GM12878 (cell line): ENCODE measurements at regions not wholly inside any gene's neighbourhood (a gene's known extent, or its start where the extent isn't known, plus 50 kb on each side); places are given as distances from the start of the nearest gene placed in this dataset.

Experiments used
- ATAC-seq: fragments of 200-7000 bp; cut with Tn5 transposase; 3 replicates; pipeline ENCODE4 v1.9.1; 2020; ENCODE audit warnings: mild to moderate bottlenecking, moderate library complexity
- BruUV-seq: library from RNA; stranded (reverse); fragments of 400-500 nt; replicated peaks from 2 replicates; lab custom pipeline; 2021; lab: Mats Ljungman, UMichigan
- CTCF ChIA-PET: fragments of 300-600 bp; sonication (Branson Sonifier 250); formaldehyde crosslinking; extraction: SDS; loops from one replicate; lab custom pipeline; 2021; ENCODE audit warnings: inconsistent platforms; lab: Yijun Ruan, JAX
- POLR2A ChIA-PET: fragments of 350-600 bp; formaldehyde crosslinking; extraction: SDS; loops from one replicate; lab custom pipeline; 2021; ENCODE audit warnings: inconsistent platforms; lab: Charles Lee
- RAD21 ChIA-PET: fragments of 300-600 bp; sonication (Branson Sonifier 250); formaldehyde crosslinking; loops from one replicate; lab custom pipeline; 2023; ENCODE audit warnings: antibody characterized with exemption; ENCODE audit not compliant: unreplicated experiment; lab: Charles Lee
- SMC1A ChIA-PET: fragments of 300-600 bp; sonication (Branson Sonifier 250); formaldehyde crosslinking; loops from one replicate; lab custom pipeline; 2023; ENCODE audit not compliant: unreplicated experiment, uncharacterized antibody; lab: Charles Lee
- DNase-seq: peaks from one replicate; pipeline ENCODE4 v3.0.0-alpha.2; 2011; ENCODE audit warnings: low read depth, low spot score
- FAIRE-seq: peaks from 3 replicates; lab custom pipeline; 2011; peaks lifted over from hg19 to GRCh38; lab: Jason Lieb, UNC
- H2AFZ ChIP-seq: 2 replicates; pipeline ENCODE4 v1.6.0; 2011; ENCODE audit warnings: low read depth, low read length, control low read depth; ENCODE audit not compliant: control insufficient read depth
- H3K27ac ChIP-seq: 2 replicates; pipeline ENCODE4 v1.5.1; 2011; ENCODE audit warnings: control low read depth; ENCODE audit not compliant: control insufficient read depth, insufficient read depth
- H3K27me3 ChIP-seq, 2 experiments: replicated peaks in 1 of 2; 2 replicates each; pipeline versions ENCODE4 v1.6.0 to v1.6.1; 2011; ENCODE audit warnings: low read length in 1 of 2; ENCODE audit not compliant: control insufficient read depth in 2 of 2, insufficient read depth in 2 of 2
- H3K36me3 ChIP-seq, 2 experiments: 2 replicates each; pipeline ENCODE4 v1.5.1; 2011; ENCODE audit warnings: low read length in 1 of 2; ENCODE audit not compliant: control insufficient read depth in 2 of 2, insufficient read depth in 2 of 2
- H3K4me1 ChIP-seq: 2 replicates; pipeline ENCODE4 v1.6.1; 2011; ENCODE audit warnings: mild to moderate bottlenecking, low read length, moderate library complexity, mixed read lengths; ENCODE audit not compliant: control insufficient read depth, insufficient read depth
- H3K4me2 ChIP-seq: 2 replicates; pipeline ENCODE4 v1.6.0; 2011; ENCODE audit warnings: control low read depth; ENCODE audit not compliant: control insufficient read depth, insufficient read depth
- H3K4me3 ChIP-seq: fragments of 200-600 bp; sonication (generic); 2 replicates; pipeline ENCODE4 v1.5.1; 2016
- H3K79me2 ChIP-seq: 2 replicates; pipeline ENCODE4 v1.6.0; 2011; ENCODE audit warnings: low read length; ENCODE audit not compliant: control insufficient read depth, insufficient read depth
- H3K9ac ChIP-seq: 2 replicates; pipeline ENCODE4 v1.8.0; 2011; ENCODE audit warnings: low read length, control low read depth, mixed read lengths; ENCODE audit not compliant: control insufficient read depth, insufficient read depth
- H3K9me3 ChIP-seq: replicated peaks from 3 replicates; pipeline ENCODE4 v1.5.1; 2011; ENCODE audit warnings: mild to moderate bottlenecking, low read length; ENCODE audit not compliant: control insufficient read depth, insufficient read depth
- H4K20me1 ChIP-seq: 2 replicates; pipeline ENCODE4 v1.6.0; 2011; ENCODE audit not compliant: control insufficient read depth, insufficient read depth
- CREB1 ChIP-seq: IDR thresholded peaks from 2 replicates; pipeline ENCODE4 v1.6.1; 2012; ENCODE audit warnings: low read depth, mild to moderate bottlenecking, inconsistent platforms
- FOXM1 ChIP-seq: IDR thresholded peaks from 2 replicates; pipeline ENCODE4 v1.6.1; 2012; ENCODE audit warnings: low read depth, mild to moderate bottlenecking, inconsistent platforms, low read length, moderate library complexity
- HDAC2 ChIP-seq: fragments of 200-600 bp; sonication (generic); IDR thresholded peaks from 2 replicates; pipeline ENCODE4 v1.6.1; 2017
- JUND ChIP-seq: IDR thresholded peaks from 2 replicates; pipeline ENCODE4 v1.6.1; 2012; ENCODE audit warnings: low read depth, mild to moderate bottlenecking, low read length, improper control_type of control experiment, moderate library complexity
- MLLT1 ChIP-seq: fragments of 450-650 bp; IDR thresholded peaks from 2 replicates; pipeline ENCODE4 v1.6.1; 2016; ENCODE audit warnings: mild to moderate bottlenecking
- PBX3 ChIP-seq: IDR thresholded peaks from 2 replicates; pipeline ENCODE4 v1.6.1; 2011; ENCODE audit warnings: mild to moderate bottlenecking, low read depth, low read length, moderate library complexity; ENCODE audit not compliant: insufficient replicate concordance
- TAF1 ChIP-seq: IDR thresholded peaks from 2 replicates; pipeline ENCODE4 v1.6.1; 2011; ENCODE audit warnings: mild to moderate bottlenecking, low read depth, low read length, borderline replicate concordance
- ZBED1 ChIP-seq: IDR thresholded peaks from 2 replicates; pipeline ENCODE4 v1.6.1; 2016; ENCODE audit warnings: borderline replicate concordance
- ZNF24 ChIP-seq: fragments of 450-650 bp; IDR thresholded peaks from 2 replicates; pipeline ENCODE4 v1.6.1; 2017; ENCODE audit warnings: antibody characterized with exemption, mild to moderate bottlenecking
- ZNF384 ChIP-seq: IDR thresholded peaks from 2 replicates; pipeline ENCODE4 v1.6.1; 2012; ENCODE audit warnings: low read depth, mild to moderate bottlenecking, low read length, improper control_type of control experiment, borderline replicate concordance
- WGBS: methylation state at CpG from one replicate; pipeline ENCODE4 v1.1.6; 2016; ENCODE audit warnings: low lambda C conversion rate; ENCODE audit not compliant: insufficient replicate concordance, insufficient coverage; ENCODE audit errors: missing lambda C conversion rate; 5-methylcytosine and 5-hydroxymethylcytosine counted together
- in situ Hi-C: fragments of 300-500 bp; cut with MboI; formaldehyde crosslinking; loops from 9 replicates; pipeline ENCODE4 v1.14.3; 2018; ENCODE audit warnings: mixed read lengths
- intact Hi-C: fragments of 100-400 bp; cut with micrococcal nuclease; formaldehyde crosslinking; loops from one replicate; pipeline ENCODE4 v1.14.2; 2022; ENCODE audit not compliant: unreplicated experiment

- no peak for TF ChIP-seq ZNF384
These were observed 428.9 kb upstream of the IL12A start (continued) for GRCh38 chr3:159559771-159560170.

DNA sequence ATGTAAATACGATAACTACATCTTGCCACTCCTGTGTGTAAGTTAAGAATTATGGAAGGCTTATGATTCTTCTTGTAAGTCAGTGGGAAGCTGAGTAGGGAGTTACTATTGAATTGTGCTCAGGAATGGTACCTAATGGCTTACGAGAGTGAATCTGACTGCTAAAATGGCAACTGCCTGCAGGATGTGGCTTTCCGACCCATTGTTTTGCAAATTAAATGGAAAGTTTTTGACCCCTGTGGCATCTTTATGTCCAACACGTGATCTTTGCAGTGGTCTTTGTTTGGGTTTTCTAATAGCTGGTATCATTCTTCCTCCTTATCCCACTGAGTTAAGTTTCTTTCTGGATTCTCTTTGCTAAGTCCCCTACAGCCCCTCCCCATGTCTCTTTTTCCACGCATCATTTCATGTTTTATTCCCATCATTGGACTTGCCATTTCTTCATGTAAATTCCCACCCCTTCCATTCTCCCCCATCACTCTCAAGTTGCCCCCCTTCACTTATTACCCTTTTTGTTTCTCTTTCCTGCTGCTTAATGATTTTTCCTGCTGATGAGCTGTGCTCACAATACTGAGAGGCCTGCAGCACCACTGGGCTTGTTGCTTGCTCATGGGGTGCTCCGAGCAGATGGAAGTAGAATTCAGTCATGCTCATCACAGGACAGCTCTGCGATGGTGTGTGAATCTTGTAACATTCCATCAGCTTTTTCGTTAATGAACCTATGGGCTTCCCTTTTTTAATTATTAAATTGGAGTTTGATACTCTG is 428.2 kb upstream of the IL12A start:
- intact Hi-C loops (no loop called here), in situ Hi-C loops (no loop called here)
- no peaks in the 10 kb centered on the region for H4K20me1 ChIP-seq
- no peak overlapping the region for H3K27ac ChIP-seq
- BruUV-seq, result no TSS peak
- 20% methylated on average over 8 of the region's 8 CpGs for WGBS
- no peaks in the 10 kb centered on the region for H3K9me3 ChIP-seq
- no peaks in the 10 kb centered on the region for H3K79me2 ChIP-seq
- DNase-seq, result no peak
- H3K9ac ChIP-seq, result no peak overlapping the region
- SMC1A ChIA-PET, result no interaction called here
- no peak overlapping the region for H3K4me3 ChIP-seq
- RAD21 ChIA-PET, result no interaction called here
- no peak overlapping the region for H3K4me2 ChIP-seq
- no peaks in the 10 kb centered on the region for H3K4me1 ChIP-seq
- no peak for FAIRE-seq
- no peaks in the 10 kb centered on the region for H3K27me3 ChIP-seq
- CTCF ChIA-PET, result no interaction called here
- no peak for TF ChIP-seq MLLT1
- TF ChIP-seq FOXM1, result no peak
- TF ChIP-seq PBX3, result no peak
- no peak for TF ChIP-seq HDAC2
- TF ChIP-seq ZNF24, result no peak
- TF ChIP-seq JUND, result no peak
- no peak for TF ChIP-seq ZBED1
- TF ChIP-seq CREB1, result no peak
- TF ChIP-seq TAF1, result no peak
- POLR2A ChIA-PET, result no interaction called here
- no peak for ATAC-seq
- no peak overlapping the region for H2AFZ ChIP-seq
- no peaks in the 10 kb centered on the region for H3K36me3 ChIP-seq
